MM.1S (cell line): ENCODE measurements at regions not wholly inside any gene's neighbourhood (a gene's known extent, or its start where the extent isn't known, plus 50 kb on each side); places are given as distances from the start of the nearest gene placed in this dataset.

Experiments used
- DNase-seq: peaks from one replicate; pipeline ENCODE4 v3.0.0-alpha.2; 2015
- H2AFZ ChIP-seq: fragments of 300-600 bp; sonication (generic); 2 replicates; pipeline ENCODE4 v1.6.0; 2016; ENCODE audit warnings: antibody characterized with exemption, low read length
- H3F3A ChIP-seq: fragments of 300-600 bp; sonication (generic); 2 replicates; pipeline ENCODE4 v1.6.1; 2016; ENCODE audit warnings: mild to moderate bottlenecking, antibody characterized with exemption, low read length, moderate library complexity, mixed read lengths; ENCODE audit not compliant: insufficient read depth
- H3K27ac ChIP-seq: fragments of 300-600 bp; sonication (generic); 2 replicates; pipeline ENCODE4 v1.5.1; 2016; ENCODE audit warnings: mild to moderate bottlenecking, low read length
- H3K27me3 ChIP-seq: fragments of 300-600 bp; sonication (generic); replicated peaks from 2 replicates; pipeline ENCODE4 v1.6.0; 2016; ENCODE audit warnings: low read length; ENCODE audit not compliant: insufficient read depth
- H3K36me3 ChIP-seq: fragments of 300-600 bp; sonication (generic); replicated peaks from 2 replicates; pipeline ENCODE4 v1.6.1; 2016; ENCODE audit warnings: mild to moderate bottlenecking, low read length, mixed read lengths; ENCODE audit not compliant: insufficient read depth
- H3K4me1 ChIP-seq: fragments of 300-600 bp; sonication (generic); 2 replicates; pipeline ENCODE4 v1.6.1; 2016; ENCODE audit warnings: low read length, mixed read lengths
- H3K4me2 ChIP-seq: fragments of 300-600 bp; sonication (generic); 2 replicates; pipeline ENCODE4 v1.6.0; 2016; ENCODE audit warnings: low read depth, low read length
- H3K4me3 ChIP-seq: fragments of 300-600 bp; sonication (generic); 2 replicates; pipeline ENCODE4 v1.5.1; 2016; ENCODE audit warnings: low read length, mixed read lengths
- H3K79me2 ChIP-seq: fragments of 300-600 bp; sonication (generic); 2 replicates; pipeline ENCODE4 v1.6.1; 2016; ENCODE audit warnings: mixed run types, low read length, mixed read lengths
- H3K9ac ChIP-seq: fragments of 300-600 bp; sonication (generic); 2 replicates; pipeline ENCODE4 v1.6.1; 2016; ENCODE audit warnings: low read length, mixed read lengths
- H3K9me2 ChIP-seq: fragments of 300-600 bp; sonication (generic); replicated peaks from 2 replicates; pipeline ENCODE4 v1.6.1; 2016; ENCODE audit warnings: mild to moderate bottlenecking, low read length, mixed read lengths; ENCODE audit not compliant: insufficient read depth
- H3K9me3 ChIP-seq: fragments of 300-600 bp; sonication (generic); replicated peaks from 2 replicates; pipeline ENCODE4 v1.6.1; 2016; ENCODE audit warnings: mild to moderate bottlenecking, low read length, mixed read lengths; ENCODE audit not compliant: insufficient read depth
- H4K20me1 ChIP-seq: fragments of 300-600 bp; sonication (generic); 2 replicates; pipeline ENCODE4 v1.6.1; 2016; ENCODE audit warnings: mild to moderate bottlenecking, low read length, moderate library complexity, mixed read lengths; ENCODE audit not compliant: insufficient read depth
- EZH2 ChIP-seq: fragments of 300-600 bp; sonication (generic); optimal IDR thresholded peaks from 2 replicates; pipeline ENCODE3; 2017; ENCODE audit warnings: low read depth, mild to moderate bottlenecking, antibody characterized with exemption, low read length, mixed read lengths
- EZH2phosphoT487 ChIP-seq: fragments of 300-600 bp; sonication (generic); IDR thresholded peaks from 2 replicates; pipeline ENCODE4 v1.6.1; 2018; ENCODE audit warnings: antibody characterized with exemption, low read length
- TF ChIP-seq, protein P1 (sequence below): fragments of 300-600 bp; sonication (generic); IDR thresholded peaks from 2 replicates; pipeline ENCODE4 v1.5.1; 2016; ENCODE audit warnings: antibody characterized with exemption, low read length, mixed read lengths

DNA sequence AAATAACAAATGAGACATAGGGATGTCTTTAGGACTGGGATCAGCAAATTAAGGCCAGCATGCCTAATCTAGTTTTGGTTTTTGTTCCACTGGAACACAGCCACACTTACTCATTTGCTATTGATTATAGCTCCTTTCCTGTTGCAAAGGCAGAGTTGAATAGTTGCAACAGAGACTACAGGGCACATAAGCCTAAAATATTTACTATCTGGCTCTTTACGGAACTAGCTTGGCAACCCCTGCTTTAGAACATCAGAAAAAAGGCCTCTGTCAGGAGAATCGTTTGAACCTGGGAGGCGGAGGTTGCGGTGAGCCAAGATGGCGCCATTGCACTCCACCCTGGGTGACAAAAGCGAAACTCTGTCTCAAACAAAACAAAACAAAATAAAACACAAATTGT is 384.8 kb downstream of the ELAVL2 start:
- Histone ChIP-seq H3K4me2 (no peak overlapping the region), H3K9ac (no peak overlapping the region), H3K79me2 (no peaks in the 10 kb centered on the region), H3K27me3 (no peaks in the 10 kb centered on the region), H4K20me1 (no peaks in the 10 kb centered on the region), H3K9me3 (no peaks in the 10 kb centered on the region), H3K9me2 (no peaks in the 10 kb centered on the region), H3K4me3 (no peak overlapping the region), H3K4me1 (no peaks in the 10 kb centered on the region), H3K27ac (no peak overlapping the region), H2AFZ (no peak overlapping the region), H3K36me3 (no peaks in the 10 kb centered on the region), H3F3A (no peaks in the 10 kb centered on the region)
- no peak for TF ChIP-seq EZH2phosphoT487
- TF ChIP-seq, protein P1, sequence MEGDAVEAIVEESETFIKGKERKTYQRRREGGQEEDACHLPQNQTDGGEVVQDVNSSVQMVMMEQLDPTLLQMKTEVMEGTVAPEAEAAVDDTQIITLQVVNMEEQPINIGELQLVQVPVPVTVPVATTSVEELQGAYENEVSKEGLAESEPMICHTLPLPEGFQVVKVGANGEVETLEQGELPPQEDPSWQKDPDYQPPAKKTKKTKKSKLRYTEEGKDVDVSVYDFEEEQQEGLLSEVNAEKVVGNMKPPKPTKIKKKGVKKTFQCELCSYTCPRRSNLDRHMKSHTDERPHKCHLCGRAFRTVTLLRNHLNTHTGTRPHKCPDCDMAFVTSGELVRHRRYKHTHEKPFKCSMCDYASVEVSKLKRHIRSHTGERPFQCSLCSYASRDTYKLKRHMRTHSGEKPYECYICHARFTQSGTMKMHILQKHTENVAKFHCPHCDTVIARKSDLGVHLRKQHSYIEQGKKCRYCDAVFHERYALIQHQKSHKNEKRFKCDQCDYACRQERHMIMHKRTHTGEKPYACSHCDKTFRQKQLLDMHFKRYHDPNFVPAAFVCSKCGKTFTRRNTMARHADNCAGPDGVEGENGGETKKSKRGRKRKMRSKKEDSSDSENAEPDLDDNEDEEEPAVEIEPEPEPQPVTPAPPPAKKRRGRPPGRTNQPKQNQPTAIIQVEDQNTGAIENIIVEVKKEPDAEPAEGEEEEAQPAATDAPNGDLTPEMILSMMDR = no peak
- TF ChIP-seq EZH2 = no peak
- no peak for DNase-seq

GRCh38 chr9:23444658-23445057 is 381.4 kb downstream of the ELAVL2 start:
- H3K4me1 ChIP-seq = no peaks in the 10 kb centered on the region
- TF ChIP-seq EZH2 (no peak), EZH2phosphoT487 (no peak)
- TF ChIP-seq, protein P1 = no peak
- no peak for DNase-seq
- no peak overlapping the region for H3K4me2 ChIP-seq
- no peak overlapping the region for H3K9ac ChIP-seq
- H3K4me3 ChIP-seq = no peak overlapping the region
- no peak overlapping the region for H2AFZ ChIP-seq
- H3K27ac ChIP-seq = no peak overlapping the region
- H3K9me3 ChIP-seq = no peaks in the 10 kb centered on the region
- no peaks in the 10 kb centered on the region for H3K27me3 ChIP-seq
- H3K36me3 ChIP-seq = no peaks in the 10 kb centered on the region
- no peaks in the 10 kb centered on the region for H3F3A ChIP-seq
- no peaks in the 10 kb centered on the region for H3K79me2 ChIP-seq
- H4K20me1 ChIP-seq = no peaks in the 10 kb centered on the region
- H3K9me2 ChIP-seq = no peaks in the 10 kb centered on the region

GRCh38 chr9:23447166-23447565 is 378.9 kb downstream of the ELAVL2 start:
- no peak overlapping the region for H3K4me2 ChIP-seq
- H3K36me3 ChIP-seq = no peaks in the 10 kb centered on the region
- H3K27ac ChIP-seq = no peak overlapping the region
- no peaks in the 10 kb centered on the region for H3K4me1 ChIP-seq
- no peaks in the 10 kb centered on the region for H3K27me3 ChIP-seq
- H3K9me2 ChIP-seq = no peaks in the 10 kb centered on the region
- no peak overlapping the region for H2AFZ ChIP-seq
- TF ChIP-seq, protein P1 = no peak
- TF ChIP-seq EZH2phosphoT487 (no peak), EZH2 (no peak)
- H3F3A ChIP-seq = no peaks in the 10 kb centered on the region
- H3K9me3 ChIP-seq = no peaks in the 10 kb centered on the region
- no peak for DNase-seq
- no peaks in the 10 kb centered on the region for H3K79me2 ChIP-seq
- no peak overlapping the region for H3K4me3 ChIP-seq
- no peak overlapping the region for H3K9ac ChIP-seq
- H4K20me1 ChIP-seq = no peaks in the 10 kb centered on the region
